ENCODE measurements at regions not wholly inside any gene's neighbourhood (a gene's known extent, or its start where the extent isn't known, plus 50 kb on each side); places are given as distances from the start of the nearest gene placed in this dataset.

GRCh38 chr12:90229407-90230170 lies 521.0 kb upstream of the ATP2B1 start:
- SMC1A ChIA-PET (ENCODE audit: uncharacterized antibody, unreplicated experiment) = no interaction called here

More at GRCh38 chr12:90229407-90230170, 521.0 kb upstream of the ATP2B1 start:
- ATAC-seq (no peak), FAIRE-seq (no peak), DNase-seq (ENCODE audit: low read depth, low spot score) (no peak)
- Histone ChIP-seq H2AFZ (ENCODE audit: control insufficient read depth, low read depth, low read length) (no peak overlapping the region), H4K20me1 (ENCODE audit: control insufficient read depth, insufficient read depth) (no peaks in the 10 kb centered on the region), H3K9ac (ENCODE audit: control insufficient read depth, insufficient read depth, low read length) (no peak overlapping the region), H3K79me2 (ENCODE audit: control insufficient read depth, insufficient read depth, low read length) (no peaks in the 10 kb centered on the region), H3K4me3 (no peak overlapping the region), H3K4me1 (ENCODE audit: control insufficient read depth, insufficient read depth, low read length) (no peaks in the 10 kb centered on the region), H3K36me3 (ENCODE audit: control insufficient read depth in 2 of 2, insufficient read depth in 2 of 2, low read length in 1 of 2) (no peaks in the 10 kb centered on the region), H3K4me2 (ENCODE audit: control insufficient read depth, insufficient read depth) (no peak overlapping the region), H3K9me3 (replicated peaks; ENCODE audit: control insufficient read depth, insufficient read depth, low read length) (no peaks in the 10 kb centered on the region; the same call in 2 of the 3 replicates), H3K27ac (ENCODE audit: control insufficient read depth, insufficient read depth) (no peak overlapping the region), H3K27me3 (replicated peaks in 1 of 2; ENCODE audit: control insufficient read depth in 2 of 2, insufficient read depth in 2 of 2, low read length in 1 of 2) (no peaks in the 10 kb centered on the region)
- RAD21 ChIA-PET (ENCODE audit: unreplicated experiment) = no interaction called here
- in situ Hi-C loops (cut with MboI) = no loop called here
- CTCF ChIA-PET = no interaction called here
- TF ChIP-seq ZNF687 (IDR thresholded peaks at IDR 0.05) (no peak), NFYA (IDR thresholded peaks at IDR 0.05; ENCODE audit: borderline replicate concordance, low read depth, low read length) (no peak), CBX3 (IDR thresholded peaks at IDR 0.05; ENCODE audit: borderline replicate concordance, low read depth) (no peak), KDM1A (IDR thresholded peaks at IDR 0.05; ENCODE audit: borderline replicate concordance) (no peak)
- BruUV-seq (replicated peaks) = no TSS peak
- WGBS (ENCODE audit: insufficient coverage, insufficient replicate concordance, low lambda C conversion rate, missing lambda C conversion rate) = 62% methylated on average over 8 of the region's 8 CpGs
- intact Hi-C loops (cut with micrococcal nuclease; ENCODE audit: unreplicated experiment) = no loop called here
- POLR2A ChIA-PET = no interaction called here

Data from GM12878 (cell line).